Endothelial cell of umbilical vein (primary cell): ENCODE measurements at regions not wholly inside any gene's neighbourhood (a gene's known extent, or its start where the extent isn't known, plus 50 kb on each side); places are given as distances from the start of the nearest gene placed in this dataset.

Source experiments
- BruUV-seq: library from RNA; stranded (reverse); fragments of 400-500 nt; replicated peaks from 2 replicates; lab custom pipeline; 2021; lab: Mats Ljungman, UMichigan
- CTCF ChIA-PET: fragments of 300-600, 350-600 bp; sonication (Branson Sonifier 250); formaldehyde crosslinking; loops from one replicate; lab custom pipeline; 2021; ENCODE audit warnings: antibody characterized with exemption, inconsistent platforms; lab: Charles Lee
- POLR2A ChIA-PET: fragments of 300-600, 350-600 bp; sonication (Branson Sonifier 250); formaldehyde crosslinking; loops from one replicate; lab custom pipeline; 2021; ENCODE audit warnings: antibody characterized with exemption, inconsistent platforms; lab: Charles Lee
- DNase-seq: peaks from one replicate; pipeline ENCODE4 v3.0.0-alpha.2; 2011; ENCODE audit warnings: low read depth, low spot score
- FAIRE-seq: peaks from 2 replicates; lab custom pipeline; 2011; peaks lifted over from hg19 to GRCh38; lab: Jason Lieb, UNC
- H2AFZ ChIP-seq: 2 replicates; pipeline ENCODE4 v1.6.0; 2012; ENCODE audit warnings: low read depth, low read length, control low read depth, inconsistent platforms
- H3K27ac ChIP-seq: 2 replicates; pipeline ENCODE4 v1.5.1; 2011; ENCODE audit warnings: low read depth, mild to moderate bottlenecking, control low read depth, low read length, moderate library complexity; ENCODE audit not compliant: insufficient read depth
- H3K27me3 ChIP-seq, 2 experiments: 2 replicates each; pipeline versions ENCODE4 v1.6.0 to v1.6.1; 2011; ENCODE audit warnings: low read length in 2 of 2, mixed read lengths in 1 of 2; ENCODE audit not compliant: control insufficient read depth in 2 of 2, insufficient read depth in 2 of 2
- H3K36me3 ChIP-seq, 2 experiments: 2 replicates in 1 of 2; 3 replicates in 1 of 2; pipeline ENCODE4 v1.5.1; 2011; ENCODE audit warnings: low read length in 2 of 2, mild to moderate bottlenecking in 1 of 2, moderate library complexity in 1 of 2; ENCODE audit not compliant: control insufficient read depth in 2 of 2, insufficient read depth in 2 of 2; ENCODE audit errors: extremely low read depth in 1 of 2
- H3K4me1 ChIP-seq: 3 replicates; pipeline ENCODE4 v1.5.1; 2011; ENCODE audit warnings: mild to moderate bottlenecking, low read length; ENCODE audit not compliant: control insufficient read depth, insufficient read depth; ENCODE audit errors: extremely low read depth
- H3K4me2 ChIP-seq: 2 replicates; pipeline ENCODE4 v1.6.1; 2011; ENCODE audit warnings: low read length, control low read depth, mixed read lengths; ENCODE audit not compliant: insufficient read depth
- H3K4me3 ChIP-seq, 3 experiments: fragments of 200-600 bp in 1 of 3; sonication (generic), shearing (Covaris generic) in 1 of 3; replicated peaks in 1 of 3; 2 replicates each; pipeline ENCODE4 v1.5.1; 2011 to 2016; ENCODE audit warnings: control low read depth in 3 of 3, low read length in 3 of 3, mild to moderate bottlenecking in 2 of 3, inconsistent platforms in 1 of 3, low read depth in 1 of 3, moderate library complexity in 1 of 3; ENCODE audit not compliant: insufficient read depth in 1 of 3
- H3K79me2 ChIP-seq: 2 replicates; pipeline ENCODE4 v1.6.0; 2012; ENCODE audit warnings: low read length, inconsistent platforms; ENCODE audit not compliant: control insufficient read depth, insufficient read depth
- H3K9ac ChIP-seq: replicated peaks from 2 replicates; pipeline ENCODE3; 2011; ENCODE audit warnings: low read length, control low read depth; ENCODE audit not compliant: insufficient read depth; ENCODE audit errors: extremely low read depth
- H3K9me1 ChIP-seq: replicated peaks from 3 replicates; pipeline ENCODE4 v1.6.0; 2011; ENCODE audit warnings: mild to moderate bottlenecking, low read length; ENCODE audit not compliant: control insufficient read depth, insufficient read depth; ENCODE audit errors: extremely low read depth
- H3K9me3 ChIP-seq: replicated peaks from 2 replicates; pipeline ENCODE4 v1.5.1; 2012; ENCODE audit warnings: low read length, inconsistent platforms; ENCODE audit not compliant: control insufficient read depth, insufficient read depth
- H4K20me1 ChIP-seq: replicated peaks from 2 replicates; pipeline ENCODE3; 2011; ENCODE audit warnings: mild to moderate bottlenecking, low read length; ENCODE audit not compliant: control insufficient read depth, insufficient read depth; ENCODE audit errors: extremely low read depth
- EZH2 ChIP-seq: IDR thresholded peaks from 2 replicates; pipeline ENCODE4 v1.6.1; 2012; ENCODE audit warnings: borderline replicate concordance, low read depth, mild to moderate bottlenecking, moderate library complexity, low read length, inconsistent platforms; ENCODE audit not compliant: severe bottlenecking
- FOS ChIP-seq: IDR thresholded peaks from 2 replicates; pipeline ENCODE4 v1.6.1; 2011; ENCODE audit warnings: mild to moderate bottlenecking, low read length, moderate library complexity, borderline replicate concordance; ENCODE audit not compliant: insufficient read depth
- GATA2 ChIP-seq: IDR thresholded peaks from 2 replicates; pipeline ENCODE4 v1.7.0; 2011; ENCODE audit warnings: low read depth, mild to moderate bottlenecking, moderate library complexity, mixed read lengths, low read length; ENCODE audit not compliant: insufficient read length, insufficient read depth
- JUN ChIP-seq: IDR thresholded peaks from 2 replicates; pipeline ENCODE4 v1.6.1; 2011; ENCODE audit warnings: borderline replicate concordance, low read depth; ENCODE audit not compliant: insufficient read length, insufficient read depth
- MYC ChIP-seq: IDR thresholded peaks from one replicate; pipeline ENCODE4 v1.6.1; 2011; ENCODE audit warnings: mild to moderate bottlenecking, low read depth, low read length
- POLR2A ChIP-seq: IDR thresholded peaks from 2 replicates; pipeline ENCODE4 v1.6.1; 2012; ENCODE audit warnings: low read depth, mild to moderate bottlenecking, control low read depth, low read length
- POLR2AphosphoS5 ChIP-seq: IDR thresholded peaks from 2 replicates; pipeline ENCODE4 v1.6.1; 2012; ENCODE audit warnings: low read depth, mild to moderate bottlenecking, control low read depth, low read length, moderate library complexity; ENCODE audit not compliant: insufficient read depth
- dilution Hi-C: fragments of 300-500 bp; cut with MboI; formaldehyde crosslinking; loops from one replicate; pipeline ENCODE4 v1.15.0; 2019; ENCODE audit warnings: low sequenced_read_pairs; ENCODE audit not compliant: extremely low pct_ligation_motif_present
- intact Hi-C: fragments of 100-400 bp; cut with micrococcal nuclease; formaldehyde crosslinking; loops from one replicate; pipeline ENCODE4 v1.10.0; 2022
- TF ChIP-seq, protein P1 (sequence below), 2 donors: IDR thresholded peaks; 1 replicate in 1 of 2; 2 replicates in 1 of 2; pipeline ENCODE4 v1.5.1; 2011; ENCODE audit warnings: low read length in 2 of 2, mild to moderate bottlenecking in 2 of 2, moderate library complexity in 2 of 2, control low read depth in 1 of 2, inconsistent platforms in 1 of 2, low read depth in 1 of 2; ENCODE audit not compliant: insufficient read depth in 1 of 2; ENCODE audit errors: extremely low read depth in 1 of 2
- TF ChIP-seq, protein P2 (sequence below): IDR thresholded peaks from 2 replicates; pipeline ENCODE4 v1.6.1; 2011; ENCODE audit not compliant: insufficient read depth, insufficient read length

DNA sequence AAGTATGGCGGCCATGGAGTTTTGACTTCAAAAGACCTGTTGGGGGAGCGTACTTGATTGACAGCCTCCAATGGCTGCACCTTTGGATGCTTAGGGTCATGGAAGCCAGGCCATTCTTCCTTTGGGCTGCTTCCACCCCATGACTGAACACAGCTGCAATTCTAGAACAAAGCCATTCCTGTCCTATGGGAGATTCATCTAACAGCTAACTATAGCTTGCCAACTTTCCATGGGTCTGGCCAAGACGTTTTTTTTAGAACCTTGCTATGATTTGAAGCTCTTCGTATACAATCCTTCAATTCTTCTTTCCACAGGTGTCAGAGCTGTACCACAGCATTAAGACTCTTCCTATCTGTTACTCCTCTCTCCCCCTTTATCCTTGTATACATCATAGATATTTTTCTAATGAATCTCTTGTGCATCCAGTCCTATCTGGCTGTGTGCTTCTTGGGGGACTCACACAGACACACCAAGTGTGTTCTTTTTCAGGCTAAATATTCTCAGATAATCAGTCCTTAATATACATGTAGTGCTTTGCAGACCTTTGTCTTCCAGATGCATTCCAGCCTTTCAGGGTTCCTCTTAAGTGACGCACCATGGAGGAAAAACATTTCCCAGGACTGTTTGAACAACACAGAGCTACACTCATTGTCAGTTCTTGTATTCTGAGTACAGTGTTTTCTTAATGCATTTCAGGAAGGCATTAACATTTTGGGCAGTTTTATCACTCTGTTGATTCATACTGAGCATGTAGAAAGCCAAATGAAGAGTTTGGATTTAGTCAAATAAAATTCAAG, 198.9 kb downstream of the TAF11L14 start:
- intact Hi-C loops = no loop called here
- Histone ChIP-seq H3K4me3 (no peak overlapping the region), H3K9me1 (no peaks in the 10 kb centered on the region), H2AFZ (no peak overlapping the region), H3K9me3 (no peaks in the 10 kb centered on the region), H3K36me3 (no peaks in the 10 kb centered on the region), H3K27me3 (no peaks in the 10 kb centered on the region), H3K79me2 (no peaks in the 10 kb centered on the region), H3K9ac (no peak overlapping the region), H3K4me2 (no peak overlapping the region), H3K4me1 (no peaks in the 10 kb centered on the region), H4K20me1 (no peaks in the 10 kb centered on the region), H3K27ac (no peak overlapping the region)
- DNase-seq (peak; percentile 11), FAIRE-seq (no peak)
- ChIA-PET POLR2A (no interaction called here), CTCF (no interaction called here)
- no TSS peak for BruUV-seq
- TF ChIP-seq EZH2 = no peak
- no peak for TF ChIP-seq POLR2AphosphoS5
- dilution Hi-C loops = no loop called here

DNA sequence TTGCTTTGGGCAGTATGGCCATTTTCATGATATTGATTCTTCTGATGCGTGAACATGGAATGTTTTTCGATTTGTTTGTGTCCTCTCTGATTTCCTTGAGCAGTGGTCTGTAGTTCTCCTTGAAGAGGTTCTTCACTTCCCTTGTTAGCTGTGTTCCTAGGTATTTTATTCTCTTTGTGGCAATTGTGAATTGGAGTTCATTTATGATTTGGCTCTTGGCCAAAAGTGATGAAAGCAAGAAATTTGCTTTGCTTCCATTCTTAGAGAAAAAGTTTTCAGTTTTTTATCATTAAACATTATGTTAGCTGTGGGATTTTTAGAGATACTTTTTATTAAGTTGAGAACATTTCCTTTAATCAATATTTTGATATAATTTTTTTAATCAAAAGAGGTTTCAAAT, 203.5 kb downstream of the TAF11L14 start:
- no peaks in the 10 kb centered on the region for H3K9me3 ChIP-seq
- H3K4me3 ChIP-seq = no peak overlapping the region
- H2AFZ ChIP-seq = no peak overlapping the region
- H3K4me1 ChIP-seq = no peaks in the 10 kb centered on the region
- no peaks in the 10 kb centered on the region for H3K27me3 ChIP-seq
- H3K36me3 ChIP-seq = no peaks in the 10 kb centered on the region
- dilution Hi-C loops = no loop called here
- H3K4me2 ChIP-seq = no peak overlapping the region
- FAIRE-seq (no peak), DNase-seq (no peak)
- no TSS peak for BruUV-seq
- H4K20me1 ChIP-seq = no peaks in the 10 kb centered on the region
- no peak overlapping the region for H3K9ac ChIP-seq
- TF ChIP-seq, protein P1, sequence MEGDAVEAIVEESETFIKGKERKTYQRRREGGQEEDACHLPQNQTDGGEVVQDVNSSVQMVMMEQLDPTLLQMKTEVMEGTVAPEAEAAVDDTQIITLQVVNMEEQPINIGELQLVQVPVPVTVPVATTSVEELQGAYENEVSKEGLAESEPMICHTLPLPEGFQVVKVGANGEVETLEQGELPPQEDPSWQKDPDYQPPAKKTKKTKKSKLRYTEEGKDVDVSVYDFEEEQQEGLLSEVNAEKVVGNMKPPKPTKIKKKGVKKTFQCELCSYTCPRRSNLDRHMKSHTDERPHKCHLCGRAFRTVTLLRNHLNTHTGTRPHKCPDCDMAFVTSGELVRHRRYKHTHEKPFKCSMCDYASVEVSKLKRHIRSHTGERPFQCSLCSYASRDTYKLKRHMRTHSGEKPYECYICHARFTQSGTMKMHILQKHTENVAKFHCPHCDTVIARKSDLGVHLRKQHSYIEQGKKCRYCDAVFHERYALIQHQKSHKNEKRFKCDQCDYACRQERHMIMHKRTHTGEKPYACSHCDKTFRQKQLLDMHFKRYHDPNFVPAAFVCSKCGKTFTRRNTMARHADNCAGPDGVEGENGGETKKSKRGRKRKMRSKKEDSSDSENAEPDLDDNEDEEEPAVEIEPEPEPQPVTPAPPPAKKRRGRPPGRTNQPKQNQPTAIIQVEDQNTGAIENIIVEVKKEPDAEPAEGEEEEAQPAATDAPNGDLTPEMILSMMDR (IDR thresholded peaks at IDR 0.05; ENCODE audit: extremely low read depth in 1 of 2, insufficient read depth in 1 of 2, low read depth in 1 of 2, low read length in 2 of 2) = no peak
- TF ChIP-seq POLR2A = no peak
- TF ChIP-seq EZH2 = no peak
- TF ChIP-seq FOS = no peak
- TF ChIP-seq, protein P2, sequence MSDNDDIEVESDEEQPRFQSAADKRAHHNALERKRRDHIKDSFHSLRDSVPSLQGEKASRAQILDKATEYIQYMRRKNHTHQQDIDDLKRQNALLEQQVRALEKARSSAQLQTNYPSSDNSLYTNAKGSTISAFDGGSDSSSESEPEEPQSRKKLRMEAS = no peak
- no peak for TF ChIP-seq JUN
- TF ChIP-seq GATA2 = no peak
- TF ChIP-seq POLR2AphosphoS5 = no peak
- no peak for TF ChIP-seq MYC
- H3K27ac ChIP-seq = no peak overlapping the region
- no peaks in the 10 kb centered on the region for H3K79me2 ChIP-seq
- no peaks in the 10 kb centered on the region for H3K9me1 ChIP-seq
- CTCF ChIA-PET = no interaction called here
- intact Hi-C loops = no loop called here
- POLR2A ChIA-PET = no interaction called here
